Dermis microvascular lymphatic vessel endothelial cell (primary cell): ENCODE measurements at regions not wholly inside any gene's neighbourhood (a gene's known extent, or its start where the extent isn't known, plus 50 kb on each side); places are given as distances from the start of the nearest gene placed in this dataset.

ENCODE experiments used
- DNase-seq, 2 donors: peaks; one replicate each; pipeline versions ENCODE4 v3.0.0 to v3.0.0-alpha.2; 2010; ENCODE audit warnings: low read depth in 2 of 2

DNA sequence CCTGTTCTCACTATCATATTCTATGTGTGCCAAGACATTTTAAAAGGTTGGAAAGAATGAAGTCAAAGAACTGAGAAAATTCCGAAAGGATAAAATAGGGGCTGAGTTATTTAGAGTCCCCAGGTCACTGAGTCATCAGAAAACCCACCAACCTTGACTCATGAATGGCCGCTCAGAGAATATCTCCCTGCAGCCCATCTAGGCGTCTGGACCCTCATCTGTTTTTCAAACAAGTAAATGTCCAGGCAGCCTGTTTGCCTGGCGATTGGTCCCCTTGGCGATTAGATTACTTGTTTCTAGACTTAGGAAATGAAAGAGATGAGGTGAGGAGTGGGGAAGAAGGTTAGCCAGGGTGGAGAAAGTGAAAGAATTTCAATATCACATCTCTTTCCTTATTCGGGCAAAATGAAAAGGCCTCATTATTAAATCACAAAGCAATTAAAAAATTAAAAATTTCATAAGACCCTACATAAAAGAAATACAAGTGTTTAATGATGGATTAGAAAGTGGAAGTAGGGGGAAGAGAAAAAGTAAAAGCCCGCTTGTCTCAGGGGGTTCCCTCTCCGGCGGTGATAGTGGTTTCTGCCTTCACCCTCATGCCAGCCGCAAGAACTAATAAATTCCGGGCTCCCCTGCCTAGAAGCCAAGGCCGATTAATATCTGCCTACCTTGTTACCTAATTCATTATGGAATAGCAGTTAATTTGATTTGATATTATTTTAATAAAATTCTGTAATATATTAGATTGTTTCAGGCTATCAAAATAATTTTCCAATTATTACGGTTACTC is 415.9 kb downstream of the BCL11B start:
- DNase-seq = no peak

DNA sequence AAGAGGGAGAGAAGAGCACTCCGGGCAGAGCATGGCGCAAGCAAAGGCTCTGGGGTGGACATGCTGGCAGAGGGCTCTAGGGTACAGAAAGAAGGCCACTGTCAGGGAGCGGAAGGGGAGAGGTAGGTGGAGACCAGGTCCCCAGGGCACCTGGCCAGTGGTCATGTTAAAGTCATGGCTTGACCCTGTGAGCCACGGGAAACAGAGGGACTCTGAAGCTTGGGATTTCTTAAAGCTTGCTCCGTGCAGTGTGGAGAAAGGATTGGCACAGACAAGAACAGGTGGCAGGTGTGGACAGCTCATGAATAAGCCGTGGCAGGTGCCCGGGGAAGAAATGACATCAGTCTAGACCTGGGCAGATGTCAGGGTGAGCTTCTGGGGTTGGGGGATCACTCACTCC is 413.8 kb downstream of the BCL11B start:
- no peak for DNase-seq

DNA sequence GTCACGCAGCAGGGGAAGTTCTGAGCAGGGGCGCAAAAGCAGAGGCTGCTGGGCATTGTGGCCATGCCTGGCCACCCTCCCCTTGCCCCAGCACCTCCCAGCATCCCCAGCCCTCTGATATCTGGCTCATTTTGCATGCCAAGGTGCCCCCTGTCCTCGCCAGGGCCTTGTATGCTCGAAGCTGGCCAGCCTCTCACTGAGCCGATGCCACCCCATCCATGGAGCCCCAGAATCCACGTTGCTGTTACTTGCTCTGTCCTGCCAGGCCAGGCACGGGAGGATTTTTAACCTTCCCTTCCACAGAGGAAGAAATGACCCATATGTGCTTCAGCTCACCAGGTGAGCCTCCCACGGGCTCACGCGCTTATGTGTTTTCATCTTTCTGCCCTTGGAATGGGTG is 413.4 kb downstream of the BCL11B start:
- DNase-seq = no peak

DNA sequence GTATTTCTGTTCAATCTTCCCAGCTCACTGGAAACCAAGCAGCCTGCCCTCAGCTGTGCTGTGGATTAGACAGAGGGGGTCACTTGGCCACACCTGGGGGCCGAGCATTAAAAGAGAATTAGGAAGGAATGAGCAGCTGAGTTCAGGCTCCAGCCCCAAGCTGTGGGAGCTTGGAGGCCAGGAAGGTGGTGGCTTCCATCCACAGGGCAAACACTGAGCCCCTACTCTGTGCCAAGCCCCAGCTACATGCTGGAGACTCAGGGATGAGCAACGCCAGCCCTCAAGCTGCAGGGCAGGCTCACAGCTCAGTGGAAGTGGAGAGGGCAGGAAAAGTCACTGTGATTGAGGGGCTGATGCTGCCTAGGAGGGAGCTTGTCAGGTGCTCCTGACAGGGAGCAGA is 412.7 kb downstream of the BCL11B start:
- no peak for DNase-seq

DNA sequence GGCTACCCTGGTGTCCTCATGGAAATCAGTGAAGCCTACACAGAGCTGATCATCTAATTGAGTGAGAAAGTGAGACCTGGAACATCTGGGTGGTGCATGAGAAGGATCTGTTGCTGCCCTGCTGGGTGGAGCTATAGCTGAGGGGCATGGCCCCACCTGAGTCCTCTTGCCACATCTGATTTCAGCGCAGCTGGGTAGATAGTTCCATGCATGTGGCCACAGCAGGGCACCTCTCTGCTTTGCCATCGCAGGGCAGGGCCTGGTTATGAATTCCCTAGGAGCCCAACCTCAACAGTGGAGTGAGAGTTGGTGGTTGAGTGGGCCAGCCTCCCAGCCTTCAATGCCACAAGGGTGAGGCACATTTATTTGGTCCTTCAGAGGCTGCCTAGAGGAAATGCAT is 407.8 kb downstream of the BCL11B start:
- no peak for DNase-seq

DNA sequence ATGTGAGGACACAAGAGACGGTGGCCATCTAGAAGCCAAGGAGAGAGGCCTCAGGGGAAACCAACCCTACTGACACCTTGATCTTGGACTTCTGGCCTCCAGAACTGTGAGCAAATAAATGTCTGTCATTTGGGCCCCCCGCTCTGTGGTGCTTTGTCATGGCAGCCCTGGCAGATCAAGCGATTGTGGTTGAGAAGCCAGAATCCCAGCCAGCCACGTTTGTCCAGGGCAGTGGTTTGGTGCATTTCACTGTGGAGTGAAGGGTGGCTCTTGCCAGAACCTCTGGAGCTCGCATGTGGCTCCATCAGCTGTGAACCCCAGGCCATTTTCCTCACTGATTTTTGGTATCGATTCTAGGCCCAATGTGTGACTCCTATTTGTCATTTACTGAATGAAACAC is 404.9 kb downstream of the BCL11B start:
- DNase-seq = no peak

DNA sequence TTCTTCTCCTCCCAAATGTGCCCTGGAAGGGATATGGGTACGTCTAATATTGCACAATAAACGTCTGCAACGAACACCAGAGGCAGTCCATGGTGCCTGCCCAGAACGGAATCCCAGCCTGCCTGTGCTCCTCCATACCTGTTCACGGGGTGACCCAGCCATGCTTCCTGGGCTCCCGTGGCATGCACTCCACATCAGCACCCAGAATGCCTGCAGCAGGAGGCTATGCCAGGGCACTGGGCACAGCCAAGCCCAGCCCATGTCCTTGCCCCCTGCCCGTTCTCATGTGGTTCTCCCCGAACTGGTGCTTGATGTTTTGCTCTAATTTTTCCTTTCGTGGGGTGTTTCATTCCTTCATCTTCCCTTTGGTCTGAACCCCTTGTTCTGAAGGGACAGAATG is 404.3 kb downstream of the BCL11B start:
- no peak for DNase-seq

DNA sequence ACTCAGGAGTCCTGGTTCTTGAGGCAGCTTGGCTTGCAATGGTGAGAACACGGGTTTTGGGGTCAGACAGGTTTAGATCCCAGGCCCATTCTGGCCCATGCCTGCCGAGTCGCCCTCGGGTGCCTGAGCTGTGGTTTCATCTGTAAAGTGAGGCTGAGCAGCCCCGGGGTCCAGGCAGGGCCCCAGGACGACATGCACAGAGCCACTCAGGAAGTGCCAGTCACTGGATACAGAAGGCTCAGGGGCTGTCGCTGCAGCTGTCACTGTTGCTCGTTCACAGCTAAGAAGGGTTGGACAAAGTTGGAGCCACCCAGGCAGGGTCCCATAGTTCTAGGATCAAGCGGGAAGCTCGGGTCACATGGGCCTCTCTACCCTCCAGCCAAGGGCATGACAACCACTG is 403.1 kb downstream of the BCL11B start:
- DNase-seq = no peak

DNA sequence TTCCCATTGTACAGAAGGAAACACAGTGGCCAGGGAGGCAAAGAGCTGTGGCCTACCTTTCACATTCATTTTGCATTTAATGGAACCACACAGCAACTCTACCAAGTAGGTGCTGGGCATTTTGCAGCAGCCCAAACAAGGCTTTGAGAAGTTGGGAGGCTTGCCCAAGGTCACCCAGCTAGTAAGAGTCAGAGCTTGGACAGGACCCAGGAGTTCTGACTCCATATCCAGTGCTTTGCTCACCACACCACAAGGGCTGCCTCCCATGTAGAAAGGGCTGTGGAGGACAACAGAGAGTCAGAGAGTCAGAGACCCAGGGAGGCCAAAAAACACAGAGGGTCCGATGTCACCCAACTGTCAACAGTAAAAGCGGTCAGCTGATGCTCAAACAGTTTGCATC is 400.2 kb downstream of the BCL11B start:
- no peak for DNase-seq

DNA sequence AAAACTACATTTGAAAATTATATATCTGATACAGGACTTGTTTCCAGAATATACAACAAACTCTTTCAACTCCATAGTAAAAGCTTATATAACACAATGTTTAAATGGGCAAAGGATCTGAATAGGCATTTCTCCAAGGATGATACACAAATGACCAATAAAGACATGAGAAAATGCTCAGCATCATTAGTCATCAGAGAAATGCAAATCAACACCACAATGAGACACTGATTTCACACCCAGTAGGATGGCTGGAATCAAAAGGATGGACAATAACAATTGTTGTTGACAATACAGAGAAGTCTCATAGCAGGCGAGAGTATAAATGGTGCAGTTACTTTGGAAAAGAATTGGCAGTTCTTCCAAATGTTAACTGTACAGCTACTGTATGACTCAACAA is 394.9 kb downstream of the BCL11B start:
- DNase-seq = no peak

DNA sequence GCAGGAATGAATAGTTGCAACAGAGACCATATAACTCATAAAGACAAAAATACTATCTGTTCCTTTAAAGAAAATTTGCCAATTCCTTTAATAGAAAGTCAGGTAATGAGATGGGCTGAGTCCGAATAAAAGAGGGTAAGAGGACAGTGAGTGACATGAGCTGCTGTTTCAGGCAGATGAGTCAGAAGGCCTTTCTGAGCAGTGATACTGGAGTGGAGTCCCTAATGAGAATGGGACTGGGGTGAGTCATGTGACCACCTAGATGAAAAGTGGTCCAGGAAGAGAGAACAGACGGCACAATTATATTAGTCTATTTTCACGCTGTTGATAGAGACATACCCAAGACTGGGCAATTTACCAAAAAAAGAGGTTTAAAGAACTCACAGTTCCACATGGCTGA is 393.7 kb downstream of the BCL11B start:
- DNase-seq = no peak

DNA sequence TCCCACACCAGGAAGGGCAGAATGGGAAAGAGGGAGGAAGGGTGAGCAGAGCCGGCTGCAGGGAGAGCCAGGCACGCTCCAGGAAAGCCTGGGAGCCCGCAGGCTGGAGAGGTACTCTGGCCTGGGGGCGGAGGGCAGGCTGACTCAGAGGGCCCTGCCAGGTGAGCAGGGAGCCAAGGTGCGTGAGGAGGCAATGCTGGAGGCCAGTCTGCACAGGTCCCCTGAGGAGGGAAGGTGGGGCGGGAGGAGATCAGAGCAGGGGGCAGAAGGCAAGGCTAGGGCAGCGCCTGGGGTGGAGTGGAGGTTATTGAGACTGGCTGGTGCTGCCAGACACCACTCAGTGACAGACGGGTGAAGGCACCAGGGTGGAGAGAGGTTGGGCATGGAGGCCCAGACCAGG is 385.0 kb downstream of the BCL11B start:
- no peak for DNase-seq

DNA sequence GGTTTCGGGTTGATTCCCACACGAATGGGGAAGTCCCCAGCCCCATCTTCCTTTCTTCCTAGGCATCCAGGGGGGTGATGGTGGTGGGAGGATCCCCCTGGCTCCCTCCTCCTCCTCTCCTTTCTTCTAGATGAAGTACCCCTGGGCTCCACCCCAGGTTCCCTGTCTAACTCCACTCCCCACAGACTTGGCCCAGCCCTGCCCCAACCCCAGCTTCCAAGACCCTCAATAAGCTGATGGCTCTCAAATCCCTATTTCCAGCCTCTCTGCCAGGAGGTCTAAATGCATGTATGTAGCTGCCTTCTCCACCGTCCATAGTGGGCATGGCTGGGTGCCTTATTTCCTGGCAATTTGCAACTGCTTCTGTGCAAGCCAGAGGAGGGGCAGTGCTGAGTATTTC is 383.7 kb downstream of the BCL11B start:
- DNase-seq = no peak

DNA sequence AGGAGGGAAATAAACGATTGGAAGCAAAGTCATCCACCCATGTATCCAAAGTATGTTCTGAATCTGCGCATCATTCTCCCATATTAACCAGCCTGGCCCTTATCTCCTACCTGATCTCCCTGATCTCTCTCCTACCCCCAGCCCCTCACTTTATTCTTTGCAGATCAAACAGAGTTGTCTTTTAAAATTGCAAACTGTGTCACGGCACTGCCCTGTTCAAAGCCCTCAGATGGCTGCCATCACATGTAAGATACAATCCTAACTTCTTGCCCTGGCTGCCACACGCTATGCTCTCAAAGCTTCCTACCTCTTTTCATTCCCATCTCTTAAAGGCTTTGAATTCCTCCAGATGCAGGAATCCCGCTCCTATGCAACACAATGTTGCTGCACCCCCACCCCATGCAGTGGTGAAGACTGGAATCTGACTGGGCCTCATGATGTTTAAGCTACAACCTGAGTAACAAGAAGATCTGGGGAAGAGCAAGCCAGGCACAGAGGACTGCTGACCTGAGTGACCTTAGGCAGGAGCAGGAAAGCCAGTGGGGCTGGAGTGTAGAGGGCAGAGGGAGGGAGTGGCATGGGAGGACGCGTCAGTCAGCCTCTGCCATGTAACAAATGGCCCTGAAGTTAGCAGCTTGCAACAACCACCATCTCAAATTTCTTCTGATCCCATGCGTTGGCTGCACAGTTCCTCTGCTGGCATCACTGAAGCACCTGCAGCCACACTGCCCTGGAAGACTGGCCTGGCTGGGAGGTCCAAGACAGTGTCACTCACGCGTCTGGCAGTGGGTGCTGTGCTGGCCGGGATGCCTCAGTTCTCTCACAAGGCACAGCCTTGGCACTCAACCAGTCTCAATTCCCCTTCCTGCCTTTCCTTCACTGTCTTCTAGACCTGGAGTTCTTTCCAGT is 382.8 kb downstream of the BCL11B start:
- no peak for DNase-seq

DNA sequence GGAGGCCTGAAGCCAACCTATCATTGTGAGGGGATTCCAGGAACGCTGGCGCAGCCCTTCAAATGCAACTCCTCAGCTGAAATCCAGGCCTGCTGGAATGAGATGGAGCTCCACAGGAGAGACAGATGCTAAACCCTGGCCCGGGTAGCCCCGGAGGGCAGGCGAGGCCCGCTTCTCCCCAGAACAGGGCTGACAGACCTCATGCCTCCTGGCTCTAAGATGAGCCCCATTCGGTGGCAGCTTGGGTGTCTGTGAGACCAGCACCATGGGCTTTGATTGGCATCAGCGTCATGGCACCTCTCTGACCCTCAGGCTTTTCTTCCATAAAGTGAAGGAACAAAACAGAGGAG is 382.2 kb downstream of the BCL11B start:
- DNase-seq = no peak

DNA sequence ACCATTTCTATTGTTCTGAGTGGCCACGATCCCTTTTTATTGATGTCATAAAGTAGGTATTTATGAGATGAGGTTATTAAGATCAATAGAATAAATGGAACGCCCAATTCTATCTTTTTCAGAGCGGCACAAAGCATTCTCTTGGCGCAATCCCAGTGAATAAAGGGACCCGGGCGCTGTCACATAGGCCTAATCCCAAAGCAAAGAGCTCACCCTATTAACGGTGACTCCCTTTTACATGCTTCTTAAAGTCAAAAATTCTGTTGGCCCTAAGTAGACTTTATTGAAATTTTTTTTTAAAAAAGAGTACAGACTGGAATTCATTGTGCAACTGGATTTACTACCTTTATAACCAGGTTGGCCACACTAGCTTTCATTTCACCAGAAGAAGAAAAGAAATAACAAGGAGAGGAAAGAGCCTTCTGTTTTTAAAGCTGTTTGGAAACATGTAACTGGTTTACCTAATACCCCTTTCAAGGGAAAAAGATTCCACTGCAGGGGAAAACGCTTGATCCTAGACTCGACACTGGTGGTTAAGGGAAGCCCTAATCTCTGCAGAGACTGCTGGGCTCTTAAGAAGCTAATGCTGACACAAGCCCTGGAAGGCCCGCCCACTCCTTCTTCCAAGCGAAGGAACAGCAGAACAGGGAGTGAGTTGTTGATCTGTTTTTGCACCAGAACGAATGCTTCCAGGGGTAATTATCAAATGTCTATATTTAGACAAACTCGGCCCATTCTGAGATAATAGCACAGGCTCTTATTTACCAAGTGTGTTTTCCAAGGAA is 381.2 kb downstream of the BCL11B start:
- DNase-seq = no peak

DNA sequence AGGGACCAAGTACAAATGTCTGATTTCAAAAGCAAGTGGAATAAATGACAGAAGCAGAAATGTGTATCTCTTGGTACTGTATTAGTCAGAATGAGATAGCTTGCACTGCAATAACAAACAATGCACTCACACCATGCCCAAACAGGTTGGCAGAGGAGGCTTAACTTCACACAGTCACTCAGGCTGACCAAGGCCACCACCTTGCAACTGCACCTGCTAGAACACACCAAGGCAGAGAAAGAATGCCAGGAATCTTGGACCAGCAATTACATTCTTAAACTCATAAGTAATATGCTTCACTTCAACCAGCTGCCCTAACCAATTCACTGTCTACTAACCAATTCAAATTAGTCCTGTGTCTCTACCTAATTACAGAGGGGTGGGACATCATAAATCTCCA is 378.3 kb downstream of the BCL11B start:
- no peak for DNase-seq

DNA sequence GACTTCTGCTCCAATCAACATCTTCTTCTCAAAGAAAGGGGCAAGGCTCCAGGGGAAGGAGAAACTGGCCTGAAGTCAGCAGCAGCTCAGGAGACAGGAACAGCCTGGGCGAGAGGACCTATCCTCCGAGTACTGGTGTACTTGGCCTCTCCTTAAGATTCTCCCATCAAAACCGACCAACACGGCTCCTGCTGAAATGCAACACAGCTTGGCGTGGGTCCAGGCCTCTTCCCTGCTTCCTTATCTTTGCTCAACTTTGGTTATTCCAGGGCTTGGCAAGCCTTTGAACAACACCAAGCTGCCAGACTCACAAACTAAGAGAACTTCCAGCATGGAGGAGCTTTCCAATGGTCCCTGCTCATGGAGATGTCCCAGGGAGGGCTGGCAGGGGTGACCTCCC is 377.4 kb downstream of the BCL11B start:
- DNase-seq = no peak

DNA sequence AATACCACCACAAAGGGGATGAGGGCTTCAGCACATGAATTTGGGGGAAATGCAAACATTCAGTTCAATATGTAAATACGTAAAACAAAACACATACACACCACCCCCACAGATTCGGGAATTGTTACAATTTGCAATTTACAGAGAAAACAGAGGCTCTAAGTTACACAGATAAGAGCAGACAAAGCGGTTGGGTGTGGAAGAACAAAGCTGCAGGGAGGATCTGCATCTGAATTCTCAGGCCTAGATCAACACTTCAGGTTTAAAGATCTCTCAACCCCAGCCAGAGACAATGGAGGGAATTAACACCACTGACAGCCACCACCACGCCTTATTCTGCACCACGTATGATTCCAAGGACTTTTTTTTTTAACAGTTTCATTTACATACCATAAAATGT is 375.5 kb downstream of the BCL11B start:
- DNase-seq = no peak

DNA sequence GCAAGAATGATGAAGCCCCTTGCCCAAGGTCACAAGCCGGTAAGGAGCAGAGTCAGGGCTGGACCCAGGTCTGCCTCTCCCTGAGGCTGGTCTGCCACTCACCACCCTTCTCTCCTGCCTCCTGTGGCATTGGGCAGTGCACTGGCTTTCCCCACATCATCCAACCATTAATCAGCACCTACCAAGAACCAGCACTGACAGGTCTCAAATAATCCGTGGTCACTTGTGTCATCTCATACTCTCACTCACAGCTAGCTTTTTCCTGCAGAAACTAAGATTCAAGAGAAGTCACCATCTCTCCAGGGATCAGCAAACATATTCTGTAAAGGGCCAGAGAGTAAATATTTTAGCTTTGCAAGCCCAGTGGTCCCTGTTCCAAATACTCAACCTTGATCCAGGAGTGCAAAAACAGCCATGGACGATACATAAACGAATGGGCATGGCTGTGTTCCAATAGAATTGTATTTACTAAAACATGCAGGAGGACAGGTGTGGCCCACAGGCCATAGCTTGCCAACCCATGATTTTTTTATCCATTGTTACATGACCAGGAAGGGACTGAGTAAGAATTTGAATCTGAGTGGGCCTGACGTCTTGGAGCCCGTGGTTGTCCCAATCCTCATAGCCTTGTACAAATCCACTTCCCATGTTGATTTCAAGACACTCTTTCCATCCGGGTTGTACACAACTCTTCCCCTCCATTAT is 374.2 kb downstream of the BCL11B start:
- no peak for DNase-seq

DNA sequence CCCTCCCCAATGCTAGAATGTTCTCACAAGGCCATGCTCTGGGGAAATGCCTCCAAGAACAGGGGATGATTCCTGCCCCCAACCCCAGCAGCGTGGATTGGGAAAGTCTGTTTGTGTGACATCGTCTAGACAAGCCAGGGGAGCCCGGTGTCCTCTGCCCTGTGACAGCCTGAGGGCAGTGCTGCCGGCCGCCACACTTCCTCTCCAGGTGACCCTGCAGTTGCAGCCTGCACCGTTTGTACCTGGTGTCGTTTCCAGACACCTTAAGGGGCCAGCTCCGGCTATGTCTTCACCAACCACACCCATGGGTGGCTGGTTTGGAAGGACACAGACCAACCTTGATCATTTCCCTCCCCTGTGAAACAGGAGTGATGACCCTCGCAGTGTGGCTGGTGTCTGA is 372.6 kb downstream of the BCL11B start:
- DNase-seq = no peak

DNA sequence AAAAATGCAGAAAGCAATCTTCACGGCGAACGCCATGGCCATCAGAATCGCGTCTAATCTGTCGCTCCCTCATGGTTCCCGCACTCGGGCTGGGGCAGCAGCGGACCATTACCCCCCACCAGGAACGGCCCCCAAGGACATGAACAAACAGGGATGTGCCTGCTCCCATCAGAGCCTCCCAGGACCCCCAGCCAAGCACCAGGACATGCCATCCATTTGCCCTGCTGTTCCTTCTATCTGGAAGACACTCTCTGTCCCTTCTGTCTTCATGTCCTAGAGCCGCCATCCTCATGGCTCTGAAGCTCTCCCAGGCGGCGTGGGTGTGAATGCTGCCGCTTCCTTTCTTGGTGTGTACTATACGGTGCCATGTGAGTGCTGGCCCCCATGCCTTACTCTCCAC is 371.8 kb downstream of the BCL11B start:
- no peak for DNase-seq
